GM18517 (cell line): ENCODE measurements at regions not wholly inside any gene's neighbourhood (a gene's known extent, or its start where the extent isn't known, plus 50 kb on each side); places are given as distances from the start of the nearest gene placed in this dataset.

Experiments
- ATAC-seq: cut with Tn5 transposase; IDR thresholded peaks from one replicate; pipeline ENCODE4 v1.9.1; 2021; ENCODE audit warnings: mild to moderate bottlenecking, moderate library complexity; ENCODE audit not compliant: unreplicated experiment

DNA sequence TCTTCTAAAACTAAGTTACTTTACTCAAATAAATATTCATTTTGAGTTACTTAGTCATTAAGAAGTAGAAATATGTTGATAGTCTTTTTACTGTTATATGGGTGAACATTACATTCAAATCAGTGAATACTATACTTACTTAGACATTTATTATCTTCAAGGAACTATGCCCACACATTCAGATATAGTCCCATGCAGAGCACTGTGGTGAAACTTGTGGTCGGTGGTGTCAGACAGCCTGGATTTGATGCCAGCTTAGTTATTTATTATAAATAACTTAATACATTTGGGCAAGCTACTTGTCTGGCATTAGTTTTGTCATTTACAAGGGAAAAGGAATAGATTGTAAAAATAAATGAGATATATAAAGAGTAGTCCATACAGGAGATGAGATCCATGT, 149.5 kb downstream of the RAP2B start:
- no peak for ATAC-seq

DNA sequence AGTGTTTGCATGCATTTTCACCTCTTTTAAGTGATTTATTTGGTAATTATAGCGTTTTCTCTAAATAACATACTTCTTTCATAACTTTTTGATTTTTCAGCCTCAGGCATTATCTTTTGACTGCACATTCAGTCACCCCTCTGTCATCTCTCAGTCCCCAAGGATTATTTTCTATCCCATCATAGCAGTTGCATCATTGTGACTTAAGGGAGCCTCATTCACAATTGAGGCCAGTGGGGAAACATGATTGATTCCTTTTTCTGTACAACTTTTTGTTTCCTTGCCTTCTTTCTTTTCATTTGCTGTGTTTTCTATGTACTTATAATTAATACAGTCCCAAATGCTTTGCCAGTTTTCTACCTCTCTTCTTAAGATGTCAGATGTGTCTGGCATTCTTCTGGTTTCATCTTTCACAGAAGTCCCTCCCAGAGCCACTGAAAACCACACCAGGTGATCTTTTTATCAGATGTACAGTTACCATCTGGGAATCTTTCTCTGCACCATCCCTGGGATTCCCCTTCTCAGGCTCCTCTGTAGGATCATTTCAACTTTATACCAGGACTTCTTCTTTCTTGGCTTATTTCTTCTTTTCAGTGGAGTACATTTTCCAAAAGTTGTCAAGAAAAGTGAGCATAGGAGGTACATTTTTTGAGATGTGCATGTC, 151.4 kb downstream of the RAP2B start:
- no peak for ATAC-seq

DNA sequence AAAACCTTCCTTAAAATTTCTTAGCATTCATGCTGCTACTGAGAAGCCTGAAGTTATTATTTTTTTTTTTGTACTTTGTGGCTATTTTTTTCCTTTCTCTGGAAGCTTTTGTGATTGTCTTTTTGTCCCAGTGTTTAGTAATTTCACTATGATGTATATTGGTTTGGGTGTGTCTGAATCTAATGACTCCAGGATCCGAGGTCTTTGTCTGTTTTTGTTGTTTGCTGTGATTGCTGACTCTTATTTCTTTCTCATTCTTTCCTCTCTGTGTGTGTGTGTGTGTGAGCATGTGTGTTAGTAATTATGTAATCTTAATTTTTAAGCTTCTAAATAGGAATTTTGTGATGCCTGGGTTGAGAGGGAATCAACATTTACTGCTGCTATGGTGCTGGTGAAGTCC, 152.0 kb downstream of the RAP2B start:
- ATAC-seq = no peak

DNA sequence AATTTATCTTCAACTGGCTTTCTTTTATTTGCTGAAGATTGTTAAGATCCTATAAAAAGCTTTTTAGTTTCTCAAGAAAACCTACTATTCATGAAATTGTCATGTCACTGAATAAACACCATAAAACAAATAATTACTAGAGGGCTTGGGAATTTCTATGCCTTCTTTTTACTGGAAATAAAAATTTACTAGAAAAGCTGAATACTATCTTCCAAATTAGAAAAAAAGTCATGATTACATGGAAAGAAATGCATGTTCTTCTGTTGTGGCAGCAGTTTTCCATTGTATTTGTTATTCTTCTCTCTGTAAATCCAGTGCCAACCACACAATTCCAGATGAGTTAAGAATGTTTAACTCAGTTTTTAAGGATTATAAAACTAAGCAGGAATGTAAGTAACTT, 153.8 kb downstream of the RAP2B start:
- ATAC-seq = no peak

DNA sequence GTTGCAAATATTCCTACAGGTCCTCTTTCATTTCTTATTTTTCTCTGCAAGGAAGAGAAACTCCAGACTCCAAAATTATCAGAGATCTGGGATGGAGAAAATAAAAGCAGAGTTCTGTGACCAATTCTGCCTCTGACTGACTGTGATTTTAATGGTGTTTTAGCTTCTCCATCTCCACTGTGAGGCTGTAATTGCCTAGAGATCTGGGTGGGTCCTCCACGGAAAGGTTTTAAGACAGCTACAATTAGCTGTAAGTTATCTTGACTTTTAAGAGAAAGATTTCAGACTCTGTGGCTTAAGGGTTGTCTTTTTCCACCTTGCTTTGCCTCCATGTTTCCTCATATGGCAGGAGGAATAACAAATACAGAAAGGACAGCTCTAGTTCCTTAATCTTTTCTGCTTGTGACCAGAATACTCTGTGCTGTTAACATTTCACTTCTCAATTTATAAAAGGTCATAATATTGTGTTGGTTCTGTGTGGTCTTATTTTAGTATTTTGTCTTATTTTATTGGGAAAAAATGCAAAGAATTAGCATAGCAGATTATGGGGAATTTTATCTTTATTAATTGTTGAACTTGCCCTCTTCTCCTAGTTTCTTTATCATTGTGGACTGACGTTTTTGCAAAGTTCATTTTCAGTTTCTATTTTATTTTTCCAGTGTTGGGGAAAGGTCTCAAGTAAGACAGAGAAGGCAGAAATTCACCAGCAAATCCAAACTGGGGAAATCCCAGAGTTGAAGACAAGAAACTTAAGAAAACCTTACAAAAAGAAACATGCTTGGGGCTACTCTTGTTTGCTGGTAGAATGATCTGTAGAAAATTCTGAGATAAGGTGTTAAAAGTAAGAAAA, 157.9 kb downstream of the RAP2B start:
- ATAC-seq = no peak

DNA sequence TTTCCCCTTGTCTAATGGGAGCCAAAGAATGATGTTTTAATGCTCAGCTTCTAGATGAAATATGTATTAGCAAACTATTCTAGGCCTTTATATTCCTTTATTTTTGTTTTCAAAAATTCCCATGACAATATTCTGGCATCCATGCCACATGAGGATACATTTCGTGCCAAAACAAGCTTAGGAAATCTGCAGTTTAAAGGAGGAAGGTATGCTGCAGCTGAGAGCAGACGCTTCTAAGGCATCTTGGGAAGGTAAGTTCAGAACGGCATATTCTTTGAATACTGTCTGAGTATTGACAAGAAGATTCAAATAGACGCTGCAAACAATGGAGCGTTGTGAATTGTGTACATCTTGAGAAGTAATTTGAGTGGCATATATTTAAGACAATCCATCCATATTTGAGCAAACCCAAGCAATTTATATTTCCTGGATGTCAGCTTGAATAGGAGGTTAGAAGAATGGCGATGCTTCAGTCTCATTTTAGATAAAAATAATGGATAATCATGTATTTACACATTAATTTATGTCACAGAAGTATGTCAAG, 158.6 kb downstream of the RAP2B start:
- no peak for ATAC-seq

DNA sequence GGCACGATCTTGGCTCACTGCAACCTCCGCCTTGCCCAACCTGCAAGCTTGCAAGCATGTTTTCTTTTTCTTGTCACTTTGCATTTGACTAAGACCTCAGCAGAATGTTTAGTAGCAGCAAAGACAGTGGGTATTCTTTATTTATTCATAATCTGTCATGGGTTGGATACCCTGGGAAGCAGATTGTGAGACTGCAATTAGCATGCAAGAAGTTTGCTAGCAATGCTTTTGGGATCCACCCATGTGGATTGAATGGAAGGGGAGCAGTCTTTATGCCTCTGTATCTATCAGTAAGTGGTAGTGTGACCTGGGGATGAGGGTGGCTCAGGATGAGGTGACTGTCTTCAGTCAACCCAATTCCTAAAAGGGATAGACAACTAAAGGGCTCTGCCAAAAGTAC, 166.7 kb downstream of the RAP2B start:
- no peak for ATAC-seq

DNA sequence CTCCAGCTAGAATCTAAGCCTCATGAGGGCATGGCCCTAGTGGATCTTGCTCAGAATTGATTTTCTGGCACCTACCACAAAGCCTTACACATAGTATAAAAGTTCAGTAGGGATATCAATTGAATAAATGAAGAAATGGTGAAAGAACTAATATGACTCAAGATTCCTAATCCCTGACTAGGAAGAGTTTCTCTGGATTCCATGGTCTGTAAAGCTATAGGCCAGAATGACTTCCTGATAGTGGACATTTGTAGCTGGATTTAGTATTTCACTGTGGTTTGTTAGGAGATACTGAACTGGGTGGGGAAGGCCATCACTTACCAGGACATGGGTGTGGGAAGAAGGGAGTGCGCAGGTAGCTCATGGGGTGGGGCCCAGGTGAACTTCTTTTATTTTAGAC, 168.9 kb downstream of the RAP2B start:
- no peak for ATAC-seq

DNA sequence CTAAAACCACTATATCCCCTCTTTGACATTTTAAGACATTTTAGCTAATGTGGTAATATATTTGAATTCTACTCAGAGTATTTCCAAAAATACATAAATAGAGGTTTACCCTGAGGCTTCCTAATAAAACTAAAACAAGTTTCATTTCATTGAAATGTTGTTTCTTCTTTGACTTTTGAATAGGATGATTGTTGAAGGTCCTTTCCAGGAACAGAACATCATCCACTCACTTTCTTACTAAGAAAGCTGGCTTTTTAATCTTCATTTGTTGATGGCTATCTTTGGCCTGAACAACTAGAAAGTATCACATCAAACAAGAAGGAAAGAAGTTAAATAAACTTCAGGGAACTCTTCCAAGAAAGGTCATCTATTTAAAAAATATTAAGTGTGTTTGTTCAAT, 169.7 kb downstream of the RAP2B start:
- no peak for ATAC-seq

DNA sequence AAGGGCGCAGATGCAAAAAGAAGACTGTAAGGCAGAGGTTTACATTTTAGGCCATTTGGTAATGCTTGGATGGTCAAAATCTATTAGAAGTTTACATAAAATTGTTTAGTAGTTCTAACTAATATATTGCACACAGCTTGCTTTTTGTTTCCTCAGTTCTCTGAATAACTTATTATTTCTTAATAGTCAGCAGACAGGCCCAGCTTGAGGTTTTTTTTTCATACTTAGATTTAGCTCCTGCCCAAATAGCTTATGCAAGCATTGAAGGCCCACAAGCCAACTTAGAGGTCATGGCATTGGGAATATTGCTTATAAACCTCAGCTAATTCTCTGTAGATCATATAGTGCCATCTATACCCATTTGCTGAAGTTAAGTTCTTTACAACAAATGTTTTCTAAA, 172.5 kb downstream of the RAP2B start:
- ATAC-seq = no peak

DNA sequence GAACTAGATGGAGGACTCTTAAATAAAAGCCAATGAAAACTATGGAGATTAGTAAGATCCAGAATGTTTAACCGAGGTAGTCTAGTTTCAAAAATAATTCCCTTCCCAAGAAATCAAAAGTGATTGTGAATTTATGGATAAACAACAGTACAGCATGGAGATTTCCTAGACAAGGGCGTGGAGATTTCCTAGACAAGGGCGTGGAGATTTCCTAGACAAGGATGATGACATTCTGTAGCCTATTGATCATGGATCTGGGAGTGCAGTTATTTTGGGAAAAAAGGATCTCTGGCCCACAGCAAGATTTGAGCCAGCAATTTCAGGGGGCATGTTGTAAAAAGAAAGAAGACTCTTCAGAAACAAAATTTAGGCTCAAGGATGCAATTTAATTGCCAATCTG, 175.3 kb downstream of the RAP2B start:
- ATAC-seq = no peak

DNA sequence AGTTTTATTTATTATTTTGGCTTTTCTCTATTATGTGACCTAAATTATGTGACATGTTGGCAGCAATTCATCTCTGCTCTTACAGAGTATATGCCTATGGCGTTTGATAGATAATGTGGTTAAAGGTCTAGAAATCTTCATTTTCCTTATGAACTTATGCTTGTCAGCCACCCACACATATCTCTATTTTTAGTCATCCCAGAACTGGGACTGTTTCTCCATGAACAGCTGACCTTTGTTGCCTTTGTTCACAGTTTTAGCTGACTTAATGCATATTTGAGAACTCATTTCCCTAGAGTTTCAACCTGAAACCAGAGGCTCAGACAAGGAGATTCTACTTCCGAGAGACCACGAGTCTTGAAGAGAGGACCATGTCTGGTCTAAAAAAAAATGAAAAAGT, 176.5 kb downstream of the RAP2B start:
- no peak for ATAC-seq

DNA sequence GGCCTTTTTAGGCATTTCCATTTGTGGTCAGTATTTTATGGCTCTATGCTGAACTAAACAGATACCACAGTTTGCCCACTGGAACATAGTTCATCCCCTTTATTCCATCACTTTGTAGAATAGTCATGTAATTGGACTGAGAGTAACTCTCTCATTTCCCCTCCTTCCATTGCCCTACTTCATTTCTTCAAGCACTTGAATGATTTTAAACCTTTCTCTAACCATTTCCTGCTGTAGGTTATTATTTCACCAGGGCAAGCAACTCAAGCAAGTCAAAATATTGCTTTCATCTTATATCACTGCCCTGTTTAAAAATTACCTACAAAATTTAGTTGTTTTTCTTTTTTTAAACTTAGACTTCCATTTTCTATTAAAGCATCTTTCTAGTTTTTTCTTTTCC, 177.0 kb downstream of the RAP2B start:
- no peak for ATAC-seq

DNA sequence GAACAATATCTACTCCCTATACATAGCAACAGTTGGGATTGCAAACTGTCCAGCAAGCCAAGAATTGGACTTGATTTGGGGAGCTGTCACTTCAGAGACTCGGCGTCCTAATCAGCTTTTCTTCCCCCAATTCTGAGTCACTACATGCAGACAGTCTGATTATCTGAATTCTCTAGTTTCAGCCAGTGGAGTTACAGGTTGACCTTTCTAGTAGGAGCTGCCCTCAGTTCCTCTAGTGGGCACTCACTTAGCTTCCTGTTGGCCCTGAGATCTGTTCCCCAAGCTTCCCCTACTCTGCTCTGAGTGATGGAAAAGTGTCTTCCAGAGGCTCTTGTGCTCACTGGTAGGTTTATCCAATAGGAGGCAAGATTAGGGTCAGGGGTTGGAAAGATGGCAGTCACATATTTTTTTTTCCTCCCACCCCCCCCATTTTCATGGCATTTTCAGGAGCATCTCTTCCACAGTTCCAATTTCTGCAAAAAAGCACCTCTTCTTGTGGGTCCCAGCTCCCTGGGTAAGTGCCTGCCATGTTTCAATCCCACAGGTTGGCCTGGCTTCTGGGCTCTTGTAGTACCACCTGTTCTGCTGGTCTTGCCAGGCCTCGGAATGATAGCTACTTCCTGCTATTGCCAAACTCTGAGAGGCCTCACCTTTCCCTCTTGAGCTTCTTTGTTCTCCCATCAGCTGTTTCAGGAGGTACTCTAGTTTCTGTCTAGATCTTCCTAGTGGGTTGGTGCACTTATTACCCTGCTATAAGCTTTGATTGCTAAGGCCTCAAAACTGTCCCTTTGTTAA, 182.2 kb downstream of the RAP2B start:
- no peak for ATAC-seq

DNA sequence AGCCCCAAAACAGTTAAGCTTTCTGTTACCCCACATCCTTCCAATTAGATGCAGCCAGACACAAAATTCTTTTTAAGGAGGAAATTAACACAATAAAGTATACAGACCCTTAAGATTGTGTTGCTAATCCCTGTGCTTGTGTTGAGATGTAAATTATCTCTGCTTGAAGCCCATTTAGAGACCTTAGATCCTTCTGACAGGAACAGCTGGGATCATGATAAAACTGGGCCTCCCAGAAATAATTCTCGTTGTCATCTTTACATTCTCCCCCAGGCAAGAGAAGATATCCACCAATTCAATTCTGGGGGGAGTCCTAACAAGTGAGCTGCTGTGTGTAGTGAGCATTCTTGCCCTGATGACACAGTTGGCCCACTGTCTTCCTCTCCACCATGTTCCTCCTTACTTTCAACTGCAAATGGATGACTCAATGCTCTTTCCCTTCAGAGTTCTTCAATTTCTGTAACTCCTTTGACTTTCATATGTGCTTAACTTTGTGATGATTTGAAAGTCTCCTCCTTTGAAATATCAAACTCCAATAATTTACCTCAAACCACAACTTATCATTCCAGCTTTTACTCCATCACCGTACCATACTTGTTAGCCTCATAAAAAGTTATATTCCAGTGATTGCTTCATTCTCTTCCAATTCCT, 186.6 kb downstream of the RAP2B start:
- ATAC-seq = no peak

DNA sequence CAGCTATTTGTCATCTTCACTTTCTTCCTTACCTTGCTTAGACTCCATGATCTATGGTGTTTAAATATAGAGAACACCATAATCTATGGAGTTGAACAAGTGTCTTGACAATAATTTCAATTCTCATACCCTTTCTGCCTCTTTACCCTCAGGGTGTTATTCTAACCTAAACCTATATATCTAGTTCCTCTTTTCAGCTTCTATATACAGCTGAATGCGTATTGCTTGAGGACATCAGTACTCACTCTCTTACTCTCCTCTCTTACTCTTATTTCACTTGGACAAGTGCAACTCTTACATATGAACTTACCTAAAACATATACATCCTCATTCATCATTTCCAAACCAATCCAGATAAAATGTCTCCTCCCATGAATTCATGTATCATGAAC, 187.1 kb downstream of the RAP2B start:
- ATAC-seq = no peak

DNA sequence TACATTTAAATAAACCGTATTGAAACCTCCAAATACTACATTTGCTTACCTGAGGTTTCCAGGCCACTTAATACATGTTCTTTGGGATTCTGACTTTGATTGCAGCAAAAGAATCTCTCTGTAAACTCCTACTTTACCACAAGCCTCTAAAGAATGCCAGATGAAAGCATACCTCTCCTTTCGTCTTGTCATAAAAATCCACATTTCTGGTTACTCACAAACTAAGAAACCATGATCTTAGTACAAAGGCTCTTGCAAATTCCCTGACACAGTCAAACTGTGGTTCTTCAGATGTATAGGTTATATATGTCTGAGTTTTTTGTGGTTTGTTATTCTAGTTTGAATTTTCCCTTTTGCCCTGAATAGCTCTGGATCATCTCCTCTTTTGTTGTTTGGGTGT, 188.4 kb downstream of the RAP2B start:
- no peak for ATAC-seq

DNA sequence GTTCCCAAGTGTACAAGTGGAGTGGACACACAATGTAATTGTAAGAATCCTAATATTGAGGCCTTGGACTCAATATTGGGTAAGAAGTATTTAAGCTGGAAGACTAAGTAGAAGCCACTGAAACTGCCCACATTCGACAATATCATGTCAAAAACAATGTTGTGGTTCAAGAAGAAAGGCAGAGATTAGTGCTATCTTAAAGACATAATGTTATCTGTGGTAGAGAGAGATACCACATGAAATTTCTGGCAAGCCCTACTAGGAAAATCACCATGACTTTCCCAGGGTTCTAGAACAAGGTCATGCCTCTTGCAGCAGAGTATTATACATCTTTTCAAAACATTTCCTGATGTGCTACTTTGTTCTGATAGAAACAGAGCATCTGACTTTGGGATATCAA, 192.6 kb downstream of the RAP2B start:
- ATAC-seq = no peak

DNA sequence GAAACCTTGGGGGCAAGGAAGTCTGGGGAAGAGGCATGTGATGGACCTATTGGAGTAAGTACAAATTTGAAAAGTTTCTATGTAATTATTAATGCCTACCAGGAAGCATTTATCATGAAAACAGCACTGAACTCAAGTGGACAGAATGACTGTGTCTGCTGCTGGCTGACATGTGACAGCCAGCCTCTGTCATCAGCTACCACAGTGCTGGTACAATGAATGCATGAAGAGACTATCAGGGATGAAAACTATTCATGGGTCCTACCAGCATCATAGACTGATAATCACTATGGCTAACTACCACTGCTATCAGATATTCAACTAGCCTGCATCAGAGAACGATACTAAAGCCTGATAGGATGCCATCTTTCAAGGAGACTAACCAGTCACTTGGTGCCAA, 193.5 kb downstream of the RAP2B start:
- no peak for ATAC-seq

DNA sequence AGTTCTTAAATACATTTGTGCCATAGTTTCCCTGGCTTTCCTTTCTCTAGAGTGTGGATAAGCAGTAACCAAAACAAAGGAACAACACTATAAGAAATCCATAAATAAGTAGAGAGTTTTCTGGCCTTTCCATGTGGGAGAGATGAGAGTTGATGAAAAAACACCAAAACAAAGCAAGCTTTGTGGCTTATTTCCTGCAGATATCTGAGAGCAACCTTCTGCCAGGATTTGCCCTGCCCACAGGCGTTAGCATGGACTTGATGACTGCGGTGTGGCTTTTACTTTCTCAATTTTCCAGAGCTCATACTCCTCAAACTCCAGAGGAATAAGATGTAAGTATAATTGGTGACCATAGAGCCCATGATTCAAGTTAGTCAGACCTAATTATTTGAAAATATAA, 194.9 kb downstream of the RAP2B start:
- ATAC-seq = no peak

DNA sequence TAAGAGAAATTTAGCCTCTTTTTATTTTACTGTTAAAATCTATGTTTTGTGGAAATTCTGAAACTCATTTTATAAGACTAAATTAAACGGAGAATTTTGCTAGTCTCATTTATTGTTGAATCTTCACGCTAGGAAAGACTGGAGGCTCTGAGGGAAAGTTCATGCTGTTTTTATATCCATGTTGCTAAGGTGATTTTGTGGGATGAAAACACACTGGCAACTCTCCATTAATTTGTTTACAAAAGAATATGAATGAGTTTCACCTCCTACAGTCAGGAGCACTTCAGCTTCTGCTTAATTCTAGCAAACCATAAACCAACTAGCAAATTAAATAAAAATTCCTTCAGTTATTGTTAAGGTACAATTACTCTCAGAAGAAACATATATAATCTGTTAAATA, 195.4 kb downstream of the RAP2B start:
- ATAC-seq = no peak
